NCI-H226 (cell line): ENCODE measurements at regions not wholly inside any gene's neighbourhood (a gene's known extent, or its start where the extent isn't known, plus 50 kb on each side); places are given as distances from the start of the nearest gene placed in this dataset.
"Not testable (repeated sequence)": the region's sequence is repeated elsewhere in the genome, so short reads cannot be mapped to it uniquely, and the experiment has no call there.

ENCODE experiments used
- DNase-seq: peaks from one replicate; pipeline ENCODE4 v3.0.0-alpha.2; 2015

- DNase-seq, result peak; percentile 34
These were observed 438.0 kb upstream of the CDH20 start for GRCh38 chr18:60895181-60895580.

GRCh38 chr18:60898111-60898510 is 435.1 kb upstream of the CDH20 start:
- DNase-seq, result no peak

- no peak for DNase-seq
These were observed 427.5 kb upstream of the CDH20 start for GRCh38 chr18:60905699-60906098.

DNA sequence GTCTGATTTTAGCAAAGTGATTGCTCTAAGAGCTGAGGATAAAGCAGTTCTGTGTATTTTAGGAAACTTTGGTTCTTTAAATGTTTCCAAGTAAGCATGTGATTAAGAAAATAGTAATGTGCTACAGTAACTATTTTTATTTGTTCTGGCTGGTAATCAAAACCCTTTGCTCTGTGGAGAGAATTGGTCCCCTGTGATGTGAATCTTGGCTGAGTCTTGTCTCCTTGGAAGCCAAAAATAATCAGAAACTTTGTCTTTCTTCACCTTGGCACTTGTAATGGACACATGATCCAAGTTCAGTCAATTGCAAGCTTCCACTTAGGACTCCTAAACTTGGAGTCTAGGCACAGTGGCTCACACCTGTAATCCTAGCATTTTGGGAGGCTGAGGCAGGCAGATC is 422.7 kb upstream of the CDH20 start:
- DNase-seq, result no peak

- DNase-seq, result no peak
These were observed 421.7 kb upstream of the CDH20 start for GRCh38 chr18:60911504-60911903.

GRCh38 chr18:60915160-60915559 is 418.1 kb upstream of the CDH20 start:
- DNase-seq, result no peak

- not testable (repeated sequence) for DNase-seq
These were observed 414.4 kb upstream of the CDH20 start for GRCh38 chr18:60918862-60919261.

GRCh38 chr18:60925892-60926291 is 407.3 kb upstream of the CDH20 start:
- no peak for DNase-seq

GRCh38 chr18:60929966-60930365 is 403.3 kb upstream of the CDH20 start:
- no peak for DNase-seq

GRCh38 chr18:60935041-60935910 is 398.0 kb upstream of the CDH20 start:
- no peak for DNase-seq

DNA sequence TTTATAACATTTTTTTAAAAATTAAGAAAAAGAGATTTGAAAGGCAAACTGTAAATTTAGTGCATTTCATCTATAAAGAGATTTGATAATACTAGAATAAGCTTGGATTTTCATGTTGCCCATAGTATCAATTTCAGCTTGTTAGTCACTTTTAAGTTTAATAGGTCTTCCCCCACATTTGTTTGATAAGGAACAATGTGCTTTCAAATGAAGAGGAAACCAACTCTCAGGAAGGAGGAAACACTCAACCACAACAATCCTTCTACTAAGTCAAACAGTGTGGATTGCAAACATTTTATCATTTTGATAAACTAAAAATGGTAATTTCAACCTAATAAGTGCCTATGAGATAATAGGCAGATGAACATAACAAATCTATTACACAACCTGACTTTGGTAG is 397.1 kb upstream of the CDH20 start:
- no peak for DNase-seq

DNA sequence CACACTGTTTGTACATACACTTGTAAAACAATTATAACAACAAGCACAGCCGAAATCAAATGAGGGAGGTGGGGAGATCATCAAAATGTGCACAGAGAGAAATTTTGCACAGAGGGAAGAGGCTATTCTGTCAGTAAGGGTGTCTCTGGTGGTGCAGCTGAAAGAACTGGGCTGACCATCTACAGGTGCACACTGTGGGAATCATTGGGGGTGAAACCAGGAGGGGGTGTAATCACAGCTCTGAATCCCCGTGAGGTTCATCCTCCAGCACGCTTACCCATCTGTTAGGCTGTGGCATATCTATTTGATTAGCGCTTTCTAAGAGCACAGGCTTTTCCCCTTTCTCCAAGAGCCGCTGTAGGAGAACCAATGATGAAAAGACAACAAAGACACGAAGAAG is 389.9 kb upstream of the CDH20 start:
- no peak for DNase-seq

- DNase-seq, result no peak
These were observed 382.6 kb upstream of the CDH20 start for GRCh38 chr18:60950634-60951033.

DNA sequence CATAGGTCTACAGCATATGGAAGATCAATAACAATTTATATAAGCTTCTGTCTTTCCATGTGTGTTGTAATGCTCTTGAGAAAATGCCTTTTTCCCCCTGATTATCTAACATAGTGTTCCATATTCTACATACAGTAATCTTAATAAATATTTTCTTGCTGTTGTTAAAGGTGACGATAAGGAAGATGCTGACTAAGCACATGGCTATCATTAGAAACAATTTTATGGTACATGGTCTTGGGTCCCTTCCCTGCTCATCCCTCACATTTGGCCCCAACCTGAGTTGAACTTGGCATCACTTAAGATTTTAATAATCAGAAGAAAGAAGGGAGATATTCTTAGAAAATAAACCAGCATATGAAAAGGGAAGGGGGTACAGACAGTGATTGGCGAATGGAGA is 382.1 kb upstream of the CDH20 start:
- no peak for DNase-seq

DNA sequence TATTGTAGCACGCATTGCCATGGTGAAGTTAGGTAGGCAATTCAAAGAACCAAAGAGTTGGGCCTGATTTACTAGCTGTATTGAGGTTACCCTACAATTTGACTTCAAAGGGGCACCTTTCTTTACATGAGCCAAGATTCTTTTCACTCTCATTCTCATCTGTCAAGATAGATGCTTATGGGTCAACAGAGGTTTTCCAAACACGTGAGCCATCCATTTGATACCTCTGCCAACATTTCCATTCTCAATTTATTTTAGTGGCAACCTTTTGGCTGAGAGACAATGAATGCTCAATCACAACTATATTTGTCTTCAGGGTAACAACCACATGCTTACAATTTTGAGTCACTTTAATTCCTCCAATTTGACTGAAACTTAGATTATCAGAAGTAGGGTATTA is 370.6 kb upstream of the CDH20 start:
- DNase-seq, result no peak

DNA sequence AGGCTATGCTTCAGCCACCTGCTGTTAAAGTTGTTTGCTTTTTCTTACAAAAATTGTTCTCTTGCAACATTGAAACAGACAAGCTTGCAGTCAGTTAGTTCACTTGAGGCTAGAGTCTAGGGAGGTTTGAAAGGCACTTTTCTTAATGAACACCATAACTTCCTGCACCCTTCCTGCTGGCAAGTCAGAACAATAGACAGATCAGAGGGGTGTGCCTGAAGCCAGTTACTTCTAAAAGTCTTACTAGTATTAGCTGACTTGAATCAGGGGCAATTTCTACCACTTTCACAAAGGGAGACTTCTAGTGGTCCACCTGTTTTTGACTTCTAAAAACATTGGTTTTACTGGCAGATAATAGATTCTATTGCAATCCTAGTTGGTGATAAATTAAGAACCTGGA is 367.4 kb upstream of the CDH20 start:
- DNase-seq, result no peak

GRCh38 chr18:60966876-60967275 is 366.4 kb upstream of the CDH20 start:
- DNase-seq, result no peak

DNA sequence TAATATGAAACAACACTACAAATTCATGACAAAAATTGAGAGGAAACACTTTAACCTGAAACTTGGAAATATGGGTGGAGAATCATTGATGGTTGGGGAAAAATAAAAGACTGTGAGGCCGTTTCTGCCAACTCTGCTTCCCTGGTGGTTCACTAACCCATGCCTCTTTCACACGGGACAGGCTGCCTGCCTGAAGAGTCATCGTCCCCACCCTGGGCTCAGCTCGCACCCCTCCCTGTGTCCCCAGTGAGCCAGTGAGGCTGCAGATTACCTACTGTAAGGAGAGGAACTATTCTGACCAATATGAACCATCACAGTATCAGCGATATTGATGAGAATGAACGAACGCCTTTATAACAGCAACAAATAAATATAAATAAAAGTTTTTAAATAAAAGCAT is 357.8 kb upstream of the CDH20 start:
- no peak for DNase-seq

- no peak for DNase-seq
These were observed 356.3 kb upstream of the CDH20 start for GRCh38 chr18:60976976-60977375.

GRCh38 chr18:60978338-60978737 is 354.9 kb upstream of the CDH20 start:
- DNase-seq, result peak; percentile 84

DNA sequence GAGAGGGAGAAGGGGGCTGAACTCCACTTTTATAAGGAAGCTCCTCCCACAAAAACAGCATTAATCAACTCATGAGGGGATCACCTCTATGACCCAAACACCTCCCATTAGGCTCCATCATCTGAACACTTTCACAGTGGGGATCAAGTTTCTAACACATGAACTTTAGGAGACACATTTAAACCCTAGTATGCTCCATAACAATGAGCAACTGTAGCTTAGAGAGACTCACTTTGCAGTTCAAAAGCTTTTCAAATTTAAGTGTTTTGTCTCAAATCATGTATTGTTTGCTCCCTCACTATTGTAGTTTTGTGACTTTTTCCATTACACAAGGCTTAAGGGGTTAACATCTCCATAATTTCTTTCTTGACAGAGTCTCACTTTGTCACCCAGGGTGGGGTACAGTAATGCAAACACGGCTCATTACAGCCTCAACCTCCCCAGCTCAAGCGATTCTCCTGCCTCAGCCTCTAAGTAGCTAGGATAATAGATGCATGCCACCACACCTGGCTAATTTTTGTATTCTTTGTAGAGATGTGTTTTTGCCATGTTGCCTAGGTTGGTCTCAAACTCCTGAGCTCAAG is 352.7 kb upstream of the CDH20 start:
- no peak for DNase-seq

- DNase-seq, result no peak
These were observed 351.4 kb upstream of the CDH20 start for GRCh38 chr18:60981682-60982328.

DNA sequence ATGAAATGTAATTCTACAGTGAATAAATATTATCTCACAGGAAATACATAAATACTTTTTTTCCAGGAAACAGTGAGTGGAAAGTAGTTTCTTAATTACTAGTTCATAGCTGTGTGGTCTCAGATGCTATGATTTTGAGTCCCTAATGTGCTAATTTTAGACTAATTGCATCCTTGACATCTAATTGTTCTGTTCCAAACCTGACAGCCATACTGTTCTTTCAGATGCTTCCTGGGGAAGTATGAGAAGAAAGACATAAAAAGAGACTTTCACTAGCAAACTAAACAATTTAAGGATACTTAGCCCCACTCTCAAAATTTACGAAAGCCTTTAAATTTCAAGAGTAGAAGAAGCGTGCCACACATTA is 350.9 kb upstream of the CDH20 start:
- no peak for DNase-seq

DNA sequence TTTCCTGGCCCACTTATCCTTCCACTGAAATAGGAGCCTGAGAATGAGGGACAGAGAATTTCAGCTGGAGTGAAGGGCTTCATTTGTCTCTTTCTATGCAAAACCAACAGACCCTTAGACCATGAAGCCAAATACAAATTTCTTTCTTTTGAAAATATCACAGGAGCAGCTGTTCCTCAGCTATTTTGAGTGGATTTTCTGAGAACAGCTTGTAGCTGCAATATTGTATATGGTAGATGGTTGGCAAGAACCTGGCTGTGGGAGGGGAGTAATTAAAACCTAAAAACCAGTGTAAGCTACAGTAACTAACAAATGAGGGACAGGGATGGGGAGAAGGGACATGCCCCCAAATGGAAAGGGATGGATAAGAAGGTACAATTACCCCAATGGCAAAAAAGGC is 350.3 kb upstream of the CDH20 start:
- DNase-seq, result no peak
